Inflammatory macrophage (primary cell): ENCODE measurements at regions not wholly inside any gene's neighbourhood (a gene's known extent, or its start where the extent isn't known, plus 50 kb on each side); places are given as distances from the start of the nearest gene placed in this dataset.

ENCODE experiments used
- DNase-seq, 2 donors: peaks; one replicate each; pipeline ENCODE4 v3.0.0-alpha.2; 2020 to 2022

DNA sequence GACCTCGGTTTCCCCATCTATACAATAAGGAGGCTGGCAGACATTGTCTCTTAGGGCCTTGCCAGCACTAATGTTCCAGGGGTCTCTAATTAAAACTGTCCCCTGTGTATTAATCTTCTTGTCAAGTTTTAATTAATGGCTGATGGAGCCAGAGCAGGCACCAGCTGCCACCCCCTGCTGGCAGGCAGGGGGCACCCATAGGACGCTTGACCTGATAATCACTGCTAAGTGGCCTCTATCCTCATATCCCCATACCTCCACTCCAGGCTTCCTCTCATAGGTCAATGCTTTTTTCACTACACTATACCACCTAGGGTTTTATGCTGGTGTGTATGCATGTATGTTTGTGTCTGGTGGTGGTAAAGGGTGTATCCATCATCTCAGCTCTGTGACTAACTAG lies 89.4 kb downstream of the EFNB1 start:
- no peak for DNase-seq

DNA sequence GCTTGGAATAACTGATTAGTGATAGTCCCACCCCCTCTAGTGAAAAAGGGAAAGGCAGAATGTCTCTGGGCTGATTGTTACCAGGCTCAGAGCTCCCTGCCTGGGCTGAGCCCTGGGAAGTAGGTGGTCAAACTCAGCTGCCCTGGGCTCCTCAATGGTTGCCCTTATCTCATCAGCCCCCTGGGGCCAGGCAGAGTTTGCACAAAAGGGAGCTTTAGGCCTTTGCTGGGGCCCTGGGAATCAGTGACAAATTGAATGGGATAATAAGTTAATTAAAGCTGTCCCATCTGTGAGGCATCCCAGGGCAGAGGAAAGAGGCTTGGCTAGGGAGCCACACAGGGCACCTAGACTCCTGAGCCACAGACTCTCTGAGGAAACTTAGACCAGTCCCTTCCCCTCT lies 89.0 kb downstream of the EFNB1 start:
- DNase-seq = no peak

GRCh38 chrX:68916891-68917290 lies 88.1 kb downstream of the EFNB1 start:
- no peak for DNase-seq

DNA sequence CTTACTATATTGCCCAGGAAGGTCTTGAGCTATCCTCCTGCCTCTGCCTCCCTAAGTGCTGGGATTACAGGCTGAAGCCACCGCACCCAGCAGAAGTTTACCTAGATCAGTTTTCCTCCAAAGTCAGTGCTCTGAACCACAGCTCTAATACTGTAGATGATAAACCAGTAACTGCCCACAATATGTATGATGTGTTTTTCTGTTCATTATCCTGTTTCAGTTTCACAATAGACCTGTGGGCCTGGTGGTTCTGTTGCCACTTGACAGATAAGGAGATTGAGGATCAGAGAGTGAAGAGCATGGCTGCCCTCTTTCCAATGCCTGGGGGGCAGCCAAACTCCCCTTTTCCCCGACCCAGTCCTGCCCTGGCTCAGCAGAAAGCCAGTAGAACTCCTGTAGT lies 87.0 kb downstream of the EFNB1 start:
- DNase-seq = no peak

GRCh38 chrX:68914479-68914946 lies 85.7 kb downstream of the EFNB1 start:
- no peak for DNase-seq

- DNase-seq = no peak
Measured at GRCh38 chrX:68913249-68913547, 84.4 kb downstream of the EFNB1 start.

DNA sequence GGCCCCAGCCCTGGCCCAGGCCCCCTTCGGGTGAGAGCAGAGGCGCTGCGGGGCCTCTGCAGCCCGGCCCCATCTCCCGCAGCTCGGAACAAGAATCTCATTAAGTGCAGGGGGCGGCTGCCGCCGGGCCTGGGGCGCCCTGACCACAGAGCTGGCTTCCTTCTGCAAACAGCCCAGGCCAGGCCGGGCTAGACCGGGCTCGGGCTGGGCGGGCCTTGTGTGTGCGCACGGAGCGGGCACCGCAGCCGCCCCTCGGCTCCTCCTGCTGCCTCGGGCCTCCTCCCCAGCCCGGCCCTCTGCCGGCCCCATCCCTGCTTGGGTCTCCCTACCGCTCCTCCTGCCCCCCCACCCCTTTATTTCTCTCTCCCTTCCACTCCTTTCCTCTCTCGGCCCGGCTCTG lies 83.3 kb downstream of the EFNB1 start:
- DNase-seq = no peak

DNA sequence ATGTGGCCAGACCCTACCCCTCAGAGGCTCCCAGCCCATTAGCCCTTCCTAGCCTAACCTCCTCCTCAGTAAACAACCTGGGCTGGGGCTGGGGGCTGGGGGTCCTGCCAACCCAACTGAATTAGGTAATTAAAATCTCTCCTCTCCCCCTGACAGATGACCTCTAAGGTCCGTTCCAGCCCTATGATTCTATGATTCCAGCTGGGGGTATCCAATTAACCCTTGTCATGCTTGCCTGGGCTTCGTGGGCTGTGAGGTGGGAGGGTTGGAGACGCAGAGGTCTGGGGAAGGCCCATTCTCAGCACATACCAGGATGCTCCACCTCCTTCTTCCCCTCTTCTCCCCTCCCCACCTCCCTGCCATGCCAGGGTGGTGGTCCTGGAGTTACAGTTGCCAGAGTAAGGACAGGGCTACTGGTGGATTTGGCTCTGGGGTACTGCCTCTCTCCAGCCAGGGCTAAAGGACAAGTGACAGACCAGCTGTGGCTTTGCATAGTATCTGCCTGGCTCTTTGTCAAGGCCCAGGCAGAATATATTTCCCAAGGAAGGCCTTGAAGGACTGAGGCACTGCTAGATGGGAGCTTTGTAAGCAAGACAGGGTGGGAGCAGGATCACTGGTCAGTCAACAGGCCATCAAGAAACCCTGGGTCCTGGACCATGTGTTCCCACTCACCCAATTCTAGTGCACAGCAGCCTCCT lies 82.1 kb downstream of the EFNB1 start:
- DNase-seq = no peak

- DNase-seq = no peak
Measured at GRCh38 chrX:68909945-68910344, 81.1 kb downstream of the EFNB1 start.

DNA sequence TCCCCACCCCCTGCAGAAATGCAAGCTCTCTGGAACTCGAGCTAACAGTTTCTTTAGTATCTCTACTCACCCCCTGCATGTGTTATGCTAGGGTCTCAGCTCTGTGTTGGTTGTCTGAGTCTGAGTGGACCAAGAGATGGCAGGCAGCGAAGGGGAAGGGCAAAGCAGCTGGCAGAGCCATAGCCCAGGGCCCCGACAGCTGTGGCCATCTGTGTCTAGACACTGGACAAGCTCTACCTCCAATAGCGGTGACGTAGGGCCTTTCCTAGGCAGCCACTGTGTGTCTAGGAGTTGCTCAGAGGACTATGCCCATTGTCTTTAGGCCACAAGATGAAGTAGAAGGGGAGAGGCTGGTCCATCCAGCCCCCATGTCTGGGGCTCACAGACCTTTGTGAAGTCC lies 79.2 kb downstream of the EFNB1 start:
- DNase-seq = no peak

GRCh38 chrX:68902706-68903504 lies 74.1 kb downstream of the EFNB1 start:
- DNase-seq = no peak

DNA sequence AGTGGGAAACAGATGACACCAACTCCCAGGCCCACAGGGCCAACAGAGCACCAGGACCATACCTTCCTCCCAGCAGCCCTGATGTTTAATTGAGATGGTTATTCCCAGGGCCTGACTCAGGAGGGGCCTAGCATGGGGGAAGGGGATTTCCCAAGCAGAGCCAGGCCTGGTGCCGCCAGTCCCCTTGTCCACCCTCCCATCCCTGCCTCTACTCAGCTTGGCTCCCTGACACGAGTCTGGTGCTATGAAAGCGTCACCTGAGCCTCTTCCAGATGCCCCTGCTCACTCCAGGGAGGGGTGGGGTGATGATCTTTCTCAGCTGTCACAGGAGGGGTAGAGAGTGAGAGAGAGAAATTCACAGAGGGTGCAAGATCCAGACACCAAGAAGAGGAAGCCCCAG lies 72.7 kb downstream of the EFNB1 start:
- no peak for DNase-seq

DNA sequence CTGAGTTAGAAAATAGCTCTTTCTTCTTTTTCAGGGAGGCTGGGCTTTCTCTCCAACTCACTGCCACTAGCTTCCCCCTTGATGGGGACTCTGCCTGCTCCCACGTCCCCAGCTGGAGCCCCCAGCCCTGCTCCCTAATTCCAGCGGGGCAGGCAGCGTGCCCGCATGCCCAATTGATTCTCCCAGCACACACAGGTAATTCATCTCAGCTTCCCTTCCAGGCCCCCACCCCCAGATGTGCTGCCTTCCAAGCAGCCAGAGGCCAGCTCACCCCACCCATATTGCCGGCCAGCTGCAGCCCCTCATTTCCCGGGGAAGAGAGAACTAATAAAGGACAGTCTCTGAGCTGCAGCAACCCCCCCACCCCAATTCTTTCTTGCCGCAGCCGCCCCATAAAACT lies 69.8 kb downstream of the EFNB1 start:
- no peak for DNase-seq

DNA sequence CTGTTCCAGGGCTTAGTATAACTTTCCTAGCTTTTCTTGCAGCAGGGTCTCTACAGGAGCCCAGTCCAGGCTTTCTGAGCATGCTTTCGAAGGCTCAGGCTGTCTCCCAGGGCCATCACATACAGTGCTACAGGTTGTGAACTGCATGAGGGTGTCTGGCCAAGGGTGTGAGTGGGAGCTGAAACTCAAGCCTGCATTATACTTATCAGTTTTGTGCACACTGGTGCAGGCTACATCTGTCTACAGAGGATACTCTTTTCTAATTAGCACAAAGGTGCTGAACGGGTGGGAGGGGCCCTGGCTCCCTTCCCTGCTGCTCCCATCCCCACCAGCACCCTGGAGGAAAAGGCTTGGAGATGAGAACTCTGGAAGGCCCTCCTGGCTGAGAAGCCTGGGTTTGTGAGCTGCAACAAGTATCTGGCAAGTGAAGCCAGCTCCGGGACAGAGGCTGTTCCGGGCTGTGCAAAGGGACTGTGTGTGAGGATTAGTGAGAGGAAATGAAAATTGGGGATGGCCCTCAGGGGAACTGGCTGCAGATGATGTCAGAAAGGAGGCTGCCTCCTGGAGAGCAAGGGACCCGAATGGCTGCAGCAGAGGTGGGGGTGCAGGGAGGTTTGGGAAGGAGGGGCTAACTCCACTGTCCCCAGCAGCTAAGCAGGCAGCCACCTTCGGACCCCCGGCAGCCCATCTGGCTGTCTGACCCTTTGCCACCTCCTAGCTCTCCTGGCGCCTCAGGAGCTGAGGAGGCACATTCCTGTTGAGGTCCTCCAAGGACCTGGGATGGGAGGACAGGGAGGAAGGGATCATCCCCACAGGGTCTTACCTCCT lies 68.5 kb downstream of the EFNB1 start:
- no peak for DNase-seq

DNA sequence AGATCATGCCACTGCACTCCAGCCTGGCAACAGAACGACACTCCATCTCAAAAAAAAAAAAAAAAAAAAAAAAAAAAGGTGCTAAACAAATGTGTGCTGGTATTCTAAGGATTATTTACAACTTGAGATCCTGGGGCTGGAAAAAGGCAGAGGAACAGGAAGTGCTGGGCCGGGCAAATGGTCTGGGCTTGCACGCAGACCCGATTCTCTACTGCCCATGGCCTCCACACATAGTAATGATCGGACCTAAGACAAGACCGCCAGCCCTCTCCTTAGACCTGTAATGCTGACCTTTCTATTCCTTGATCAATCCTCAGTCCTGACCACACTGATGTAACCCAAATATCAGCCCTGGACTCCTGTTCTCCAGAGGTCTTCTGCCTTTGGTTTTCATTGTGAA lies 67.8 kb downstream of the EFNB1 start:
- no peak for DNase-seq

GRCh38 chrX:68895778-68896177 lies 67.0 kb downstream of the EFNB1 start:
- no peak for DNase-seq

DNA sequence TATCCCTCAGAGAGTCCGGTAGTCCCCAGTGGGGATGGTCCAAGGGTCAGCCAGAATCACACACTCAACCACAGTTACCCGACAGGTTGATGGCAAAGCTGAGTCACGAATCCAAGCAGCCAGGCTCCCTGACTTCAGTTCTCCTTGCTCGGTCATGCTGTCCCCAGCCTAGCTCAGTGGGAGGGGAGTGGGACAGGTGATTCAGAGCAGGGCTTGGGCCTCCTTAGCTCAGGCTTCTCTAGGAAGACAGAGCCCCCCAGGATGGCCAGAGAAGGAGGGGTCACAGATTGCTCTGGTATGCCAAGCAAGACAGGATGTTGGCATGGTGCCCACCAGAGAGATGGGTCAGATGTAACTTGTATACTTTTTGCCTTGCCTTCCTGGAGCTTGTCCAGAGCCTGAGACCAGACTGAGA lies 66.5 kb downstream of the EFNB1 start:
- DNase-seq = no peak

DNA sequence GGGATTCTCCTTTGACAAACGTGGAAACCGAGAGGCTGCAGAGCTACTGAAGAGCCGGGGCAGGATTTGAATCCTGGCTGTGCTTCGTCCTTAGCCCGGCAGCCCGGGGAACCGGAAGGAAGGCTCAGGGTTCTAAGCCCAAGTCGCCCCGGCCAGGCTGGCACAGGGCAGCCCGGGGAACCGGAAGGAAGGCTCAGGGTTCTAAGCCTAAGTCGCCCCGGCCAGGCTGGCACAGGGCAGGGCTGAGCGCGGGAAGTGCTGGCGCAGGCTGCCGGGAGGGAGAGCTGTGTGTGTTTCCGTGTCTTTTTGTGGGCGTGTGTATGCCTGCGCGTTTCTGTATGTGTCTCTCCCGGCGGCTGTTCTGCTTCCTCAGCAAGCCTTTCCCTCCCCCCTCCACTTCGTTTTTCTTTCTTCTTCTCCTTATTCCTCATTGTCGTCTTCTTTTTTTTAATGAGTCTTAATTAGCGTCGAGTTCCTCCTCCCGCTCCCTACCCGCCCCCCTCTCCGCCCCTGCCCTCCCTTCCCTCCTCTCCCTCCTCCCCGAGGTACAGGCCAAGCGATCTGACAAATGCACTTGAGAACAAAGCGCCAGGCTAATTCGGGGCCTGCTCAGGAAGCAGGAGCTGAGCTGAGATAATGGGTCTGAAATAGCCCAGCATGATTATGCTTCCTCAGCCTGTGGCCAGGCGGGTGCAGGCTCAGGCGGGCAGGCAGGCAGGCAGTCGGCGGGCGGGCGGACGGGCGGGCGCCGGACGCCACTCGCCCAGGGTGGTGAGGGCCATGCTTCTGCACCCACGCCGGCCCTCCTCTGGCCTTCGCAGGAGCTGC lies 65.9 kb downstream of the EFNB1 start:
- DNase-seq = peak; percentile 61 to 62

DNA sequence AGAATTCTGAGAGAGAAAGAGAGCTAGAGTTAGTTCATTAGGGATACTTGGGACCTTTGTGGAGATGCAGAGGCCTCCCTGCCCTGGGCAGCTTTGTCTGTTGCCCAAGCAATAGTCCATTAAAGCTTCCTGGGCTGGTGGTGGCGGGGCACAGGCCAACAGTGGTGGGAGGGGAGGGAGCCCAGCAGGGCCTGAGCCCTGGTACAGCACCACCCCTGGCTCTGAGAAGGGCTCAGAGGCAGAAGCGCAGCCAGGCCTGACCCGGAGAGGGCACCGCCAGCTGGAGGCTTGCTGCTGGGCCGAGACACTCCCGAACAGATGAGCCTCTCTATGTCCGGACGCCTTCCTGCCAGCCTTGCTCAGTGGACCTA lies 65.3 kb downstream of the EFNB1 start:
- DNase-seq = no peak

- DNase-seq = no peak
Measured at GRCh38 chrX:68892651-68893050, 63.8 kb downstream of the EFNB1 start.

- DNase-seq = no peak
Measured at GRCh38 chrX:68892134-68892533, 63.3 kb downstream of the EFNB1 start.
